K562 (cell line): ENCODE measurements at regions not wholly inside any gene's neighbourhood (a gene's known extent, or its start where the extent isn't known, plus 50 kb on each side); places are given as distances from the start of the nearest gene placed in this dataset.

Experiments
- ATAC-seq: fragments of 200-7000 bp; cut with Tn5 transposase; 3 replicates; pipeline ENCODE4 v1.9.1; 2020; ENCODE audit warnings: moderate library complexity
- BruUV-seq: library from RNA; stranded (reverse); fragments of 400-500 nt; replicated peaks from 2 replicates; lab custom pipeline; 2021; lab: Mats Ljungman, UMichigan
- CTCF ChIA-PET: fragments of 300-600 bp; formaldehyde crosslinking; extraction: SDS; loops from one replicate; lab custom pipeline; 2021; ENCODE audit warnings: low intra/inter-chr PET ratio; lab: Yijun Ruan, JAX
- POLR2A ChIA-PET: fragments of 300-600, 350-650 bp; sonication (Branson Sonifier 250); formaldehyde crosslinking; extraction: SDS; loops from one replicate; lab custom pipeline; 2021; ENCODE audit warnings: antibody characterized with exemption, inconsistent platforms; lab: Yijun Ruan, JAX
- DNase-seq, 4 experiments: peaks; one replicate each; pipeline versions ENCODE4 v3.0.0 to v3.0.0-alpha.2; 2011 to 2018; ENCODE audit warnings: low spot score in 3 of 4, mixed read lengths in 3 of 4; ENCODE audit errors: extremely low read depth in 1 of 4
- FAIRE-seq: peaks from 2 replicates; lab custom pipeline; 2011; peaks lifted over from hg19 to GRCh38; lab: Jason Lieb, UNC
- H2AFZ ChIP-seq: 2 replicates; pipeline ENCODE4 v1.6.0; 2011; ENCODE audit warnings: low read depth, low read length, control low read depth, inconsistent platforms
- H3K27ac ChIP-seq: fragments of 200-600 bp; 3 replicates; pipeline ENCODE4 v1.8.0; 2011; ENCODE audit warnings: low read depth, mild to moderate bottlenecking, control low read depth, inconsistent platforms, low read length, moderate library complexity, mixed read lengths; ENCODE audit errors: extremely low read depth
- H3K27me3 ChIP-seq, 2 experiments: fragments of 300-600 bp in 1 of 2; 2 replicates in 1 of 2; 3 replicates in 1 of 2; pipeline versions ENCODE4 v1.6.0 to v1.8.0; 2011; ENCODE audit warnings: inconsistent platforms in 2 of 2, low read length in 2 of 2, mild to moderate bottlenecking in 1 of 2, mixed read lengths in 1 of 2, moderate library complexity in 1 of 2; ENCODE audit not compliant: control insufficient read depth in 2 of 2, insufficient read depth in 2 of 2
- H3K36me3 ChIP-seq: fragments of 300-600 bp; 3 replicates; pipeline ENCODE4 v1.8.0; 2011; ENCODE audit warnings: mild to moderate bottlenecking, low read length, inconsistent platforms; ENCODE audit not compliant: control insufficient read depth, insufficient read depth
- H3K4me1 ChIP-seq, 2 experiments: fragments of 200-600 bp in 1 of 2; replicated peaks in 1 of 2; 2 replicates in 1 of 2; 3 replicates in 1 of 2; pipeline versions ENCODE4 v1.5.1 to v1.8.0; 2011; ENCODE audit warnings: inconsistent platforms in 2 of 2, low read length in 2 of 2, mild to moderate bottlenecking in 1 of 2, mixed read lengths in 1 of 2, moderate library complexity in 1 of 2; ENCODE audit not compliant: control insufficient read depth in 2 of 2, insufficient read depth in 2 of 2
- H3K4me2 ChIP-seq: 2 replicates; pipeline ENCODE4 v1.6.1; 2011; ENCODE audit warnings: low read length, control low read depth, inconsistent platforms, mixed read lengths; ENCODE audit not compliant: insufficient read depth
- H3K4me3 ChIP-seq: fragments of 200-600 bp; sonication (generic), shearing (Covaris generic); 2 replicates; pipeline ENCODE4 v1.5.1; 2016; ENCODE audit warnings: control low read depth, inconsistent platforms
- H3K79me2 ChIP-seq: fragments of 200-600 bp; 3 replicates; pipeline ENCODE4 v1.8.0; 2011; ENCODE audit warnings: low read length, inconsistent platforms; ENCODE audit not compliant: control insufficient read depth, insufficient read depth
- H3K9ac ChIP-seq, 2 experiments: 2 replicates each; pipeline versions ENCODE4 v1.6.0 to v1.6.1; 2011; ENCODE audit warnings: low read depth in 2 of 2, low read length in 2 of 2, control low read depth in 1 of 2, inconsistent platforms in 1 of 2, mild to moderate bottlenecking in 1 of 2, mixed read lengths in 1 of 2; ENCODE audit not compliant: insufficient read depth in 1 of 2
- H3K9me1 ChIP-seq: one replicate; pipeline ENCODE4 v1.6.0; 2011; ENCODE audit warnings: inconsistent platforms, mild to moderate bottlenecking, low read length, moderate library complexity; ENCODE audit not compliant: control insufficient read depth, insufficient read depth
- H3K9me3 ChIP-seq: replicated peaks from 2 replicates; pipeline ENCODE4 v1.5.1; 2011; ENCODE audit warnings: low read depth, low read length, inconsistent platforms; ENCODE audit not compliant: control insufficient read depth, insufficient read depth
- H4K20me1 ChIP-seq: replicated peaks from 2 replicates; pipeline ENCODE4 v1.6.1; 2011; ENCODE audit warnings: low read length, inconsistent platforms, mixed read lengths; ENCODE audit not compliant: control insufficient read depth, insufficient read depth
- CEBPB ChIP-seq: fragments of 450-650 bp; IDR thresholded peaks from 2 replicates; pipeline ENCODE4 v1.6.1; 2016; ENCODE audit warnings: missing genetic modification characterization, missing compliant biosample characterization
- CEBPG ChIP-seq, 3 experiments: fragments of 200-800 bp in 1 of 3; sonication (Bioruptor generic) in 1 of 3; sonication (generic) in 1 of 3; formaldehyde crosslinking in 1 of 3; IDR thresholded peaks in 2 of 3; conservative IDR thresholded peaks in 1 of 3; 2 replicates each; pipeline versions ENCODE4 v1.6.1 to v1.8.0; 2016 to 2022; ENCODE audit warnings: missing compliant biosample characterization in 2 of 3, missing genetic modification characterization in 2 of 3, mild to moderate bottlenecking in 1 of 3, missing genetic modification reagents in 1 of 3
- MECOM ChIP-seq: fragments of 250-450 bp; sonication (Bioruptor Pico); IDR thresholded peaks from 2 replicates; pipeline ENCODE4 v1.8.0; 2022; ENCODE audit warnings: inconsistent platforms
- NFE2L1 ChIP-seq: fragments of 450-650 bp; IDR thresholded peaks from 2 replicates; pipeline ENCODE4 v1.6.1; 2016; ENCODE audit warnings: missing genetic modification characterization, low read depth, mild to moderate bottlenecking, missing compliant biosample characterization, moderate library complexity, borderline replicate concordance
- ZNF449 ChIP-seq: fragments of 250-450 bp; sonication (Bioruptor Pico); IDR thresholded peaks from 2 replicates; pipeline ENCODE4 v1.8.0; 2022; ENCODE audit warnings: moderate library complexity, mild to moderate bottlenecking, inconsistent platforms
- WGBS: fragments of 100-300 bp; shearing (Covaris generic); methylation state at CpG from one replicate; pipeline ENCODE4 v1.1.6; 2016; ENCODE audit warnings: low coverage, mixed read lengths; ENCODE audit not compliant: insufficient coverage; ENCODE audit errors: missing lambda C conversion rate; 5-methylcytosine and 5-hydroxymethylcytosine counted together
- in situ Hi-C: fragments of 300-500 bp; cut with MboI; formaldehyde crosslinking; loops from 4 replicates; pipeline ENCODE4 v1.15.0; 2018; ENCODE audit warnings: inconsistent platforms, mixed read lengths
- intact Hi-C: fragments of 100-400 bp; cut with micrococcal nuclease; formaldehyde crosslinking; loops from 2 replicates; pipeline ENCODE4 v1.14.2; 2022

GRCh38 chr11:112425121-112425520 is 164.5 kb upstream of the PLET1 start:
- FAIRE-seq, result no peak
- Histone ChIP-seq H3K4me3 (no peak overlapping the region), H3K9me3 (no peaks in the 10 kb centered on the region), H4K20me1 (no peaks in the 10 kb centered on the region), H3K36me3 (no peaks in the 10 kb centered on the region), H3K4me2 (no peak overlapping the region), H3K4me1 (no peaks in the 10 kb centered on the region), H2AFZ (no peak overlapping the region), H3K9me1 (no peaks in the 10 kb centered on the region), H3K27ac (no peak overlapping the region), H3K79me2 (no peaks in the 10 kb centered on the region), H3K27me3 (no peaks in the 10 kb centered on the region; a peak in 1 of 5 replicates), H3K9ac (no peak overlapping the region)
- BruUV-seq, result no TSS peak
- DNase-seq, result no peak
- no peak for ATAC-seq
- POLR2A ChIA-PET, result no interaction called here
- CTCF ChIA-PET, result no interaction called here
- 0% methylated on average over 5 of the region's 5 CpGs for WGBS
- in situ Hi-C loops, result no loop called here
- TF ChIP-seq ZNF449 (CRISPR knock-in tag), result no peak
- no peak for TF ChIP-seq MECOM
- TF ChIP-seq NFE2L1 (tag), result no peak
- no peak for TF ChIP-seq CEBPG (CRISPR knock-in tag; IDR thresholded peaks at IDR 0.05)
- no peak for TF ChIP-seq CEBPG (tag; conservative IDR thresholded peaks at IDR 0.05 in 1 of 2, IDR thresholded peaks at IDR 0.05 in 1 of 2)
- TF ChIP-seq CEBPB (tag), result no peak
- intact Hi-C loops, result no loop called here
